Stimulated activated CD4-positive, alpha-beta T cell treated with anti-CD3 and anti-CD28 coated beads, Interleukin-1b, Interleukin-23, amount 100 ng/mL, for 4 hours (primary cell): ENCODE measurements at regions not wholly inside any gene's neighbourhood (a gene's known extent, or its start where the extent isn't known, plus 50 kb on each side); places are given as distances from the start of the nearest gene placed in this dataset.

Experiments used
- DNase-seq, 2 donors: peaks; one replicate each; pipeline ENCODE4 v3.0.0-alpha.2; 2020; ENCODE audit warnings: low read depth in 2 of 2

GRCh38 chr20:61042506-61043385, 209.3 kb upstream of the CDH4 start:
- DNase-seq, result no peak

- no peak for DNase-seq
Observed at GRCh38 chr20:61043681-61044080, 208.4 kb upstream of the CDH4 start.

- DNase-seq, result no peak
Observed at GRCh38 chr20:61044499-61044898, 207.6 kb upstream of the CDH4 start.

GRCh38 chr20:61045091-61045490, 207.0 kb upstream of the CDH4 start:
- DNase-seq, result no peak

- DNase-seq, result no peak
Observed at GRCh38 chr20:61045876-61046585, 206.0 kb upstream of the CDH4 start.

- no peak for DNase-seq
Observed at GRCh38 chr20:61046721-61047351, 205.2 kb upstream of the CDH4 start.

GRCh38 chr20:61047515-61047914, 204.5 kb upstream of the CDH4 start:
- DNase-seq, result no peak

- DNase-seq, result no peak
Observed at GRCh38 chr20:61048302-61048701, 203.8 kb upstream of the CDH4 start.

- no peak for DNase-seq
Observed at GRCh38 chr20:61049684-61050083, 202.4 kb upstream of the CDH4 start.

GRCh38 chr20:61050336-61050890, 201.6 kb upstream of the CDH4 start:
- DNase-seq, result no peak

GRCh38 chr20:61052195-61052750, 199.8 kb upstream of the CDH4 start:
- DNase-seq, result no peak

- no peak for DNase-seq
Observed at GRCh38 chr20:61052776-61053442, 199.2 kb upstream of the CDH4 start.

GRCh38 chr20:61053487-61053886, 198.6 kb upstream of the CDH4 start:
- DNase-seq, result no peak

GRCh38 chr20:61053889-61054288, 198.2 kb upstream of the CDH4 start:
- no peak for DNase-seq

GRCh38 chr20:61054411-61054810, 197.7 kb upstream of the CDH4 start:
- DNase-seq, result no peak

GRCh38 chr20:61055180-61056010, 196.7 kb upstream of the CDH4 start:
- no peak for DNase-seq

- no peak for DNase-seq
Observed at GRCh38 chr20:61056116-61056515, 195.9 kb upstream of the CDH4 start.

- DNase-seq, result no peak
Observed at GRCh38 chr20:61056627-61057442, 195.2 kb upstream of the CDH4 start.

- no peak for DNase-seq
Observed at GRCh38 chr20:61057443-61058121, 194.5 kb upstream of the CDH4 start.
